Central memory CD4-positive, alpha-beta T cell (primary cell): ENCODE measurements at regions not wholly inside any gene's neighbourhood (a gene's known extent, or its start where the extent isn't known, plus 50 kb on each side); places are given as distances from the start of the nearest gene placed in this dataset.

Experiments used
- DNase-seq: peaks from one replicate; pipeline ENCODE4 v3.0.0; 2022

DNA sequence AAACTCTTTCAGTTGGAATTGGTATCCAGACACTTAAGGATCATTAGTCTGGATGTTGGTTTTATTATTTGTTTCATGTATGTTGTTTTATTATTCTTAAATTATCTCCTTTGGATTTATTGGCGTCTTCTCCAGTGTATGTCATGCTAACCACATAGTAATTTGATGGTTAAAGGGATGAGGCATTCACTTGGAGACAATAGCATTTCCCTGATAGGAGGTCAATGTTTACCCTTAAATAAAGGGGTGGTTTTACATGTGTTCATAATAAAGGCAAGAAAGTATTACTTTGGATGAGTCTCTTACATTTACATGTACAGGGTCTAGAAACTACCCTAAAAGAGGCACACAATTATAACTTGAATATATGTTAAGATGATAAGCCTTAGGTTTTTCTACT is 51.2 kb upstream of the RNF144B start:
- no peak for DNase-seq

DNA sequence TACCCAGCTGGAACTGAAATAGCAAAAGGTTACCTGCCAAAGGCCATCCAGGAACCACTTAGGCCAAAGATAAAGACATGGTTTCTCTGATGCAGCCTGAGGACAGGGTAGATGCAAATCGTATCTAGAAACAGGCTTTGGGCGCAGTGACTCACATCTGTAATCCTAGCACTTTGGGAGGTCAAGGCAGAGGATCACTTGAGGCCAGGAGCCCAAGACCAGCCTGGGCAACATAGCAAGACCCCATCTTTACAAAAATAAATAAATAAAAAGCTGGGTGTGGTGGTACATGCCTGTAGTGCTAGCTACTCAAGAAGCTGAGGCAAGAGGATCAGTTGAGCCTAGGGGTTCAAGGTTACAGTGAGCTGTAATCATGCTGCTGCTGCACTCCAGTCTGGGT is 52.9 kb upstream of the RNF144B start:
- DNase-seq, result no peak

DNA sequence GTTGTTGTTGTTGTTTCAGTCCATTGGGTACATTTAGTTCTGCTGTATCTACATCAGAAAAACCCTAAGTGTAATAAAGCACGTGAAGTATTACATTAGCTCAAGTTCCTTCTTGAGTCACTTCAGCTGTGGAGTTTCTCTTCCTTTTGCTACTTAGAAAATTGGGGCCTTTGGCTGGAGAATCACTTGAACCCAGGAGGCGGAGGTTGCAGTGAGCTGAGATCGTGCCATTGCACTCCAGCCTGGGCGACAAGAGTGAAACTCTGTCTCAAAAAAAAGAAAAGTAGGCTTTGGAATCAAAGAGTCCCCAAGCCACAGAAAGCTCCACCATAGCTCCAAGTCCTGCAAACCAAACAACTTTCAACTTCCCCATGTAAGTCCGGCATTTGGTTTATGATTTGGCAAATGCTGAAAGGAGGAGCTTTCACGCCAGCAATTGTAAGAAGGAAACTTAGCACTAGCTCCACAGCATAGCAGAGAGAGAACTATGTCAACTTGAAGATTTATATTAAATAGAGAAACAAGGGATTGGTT is 56.5 kb upstream of the RNF144B start:
- DNase-seq, result no peak

DNA sequence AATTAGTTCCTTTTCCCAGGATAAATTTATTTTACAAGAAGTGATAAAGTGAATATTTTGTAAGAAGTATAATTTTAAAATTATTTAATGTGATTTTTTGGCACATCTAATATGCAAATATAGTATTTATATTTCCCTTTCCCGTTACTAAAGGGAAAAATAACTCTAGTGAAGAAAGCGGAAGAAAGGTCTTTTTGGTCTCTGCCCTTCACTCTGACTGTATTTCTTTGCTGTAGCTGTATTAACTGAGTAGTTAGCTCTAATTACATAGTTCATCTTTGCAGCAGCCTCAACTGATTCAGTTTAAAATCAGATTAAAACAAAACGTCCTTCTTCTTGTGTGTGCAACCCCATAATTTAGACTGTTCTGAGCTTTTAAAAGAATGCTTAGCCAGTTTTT is 57.4 kb upstream of the RNF144B start:
- no peak for DNase-seq

DNA sequence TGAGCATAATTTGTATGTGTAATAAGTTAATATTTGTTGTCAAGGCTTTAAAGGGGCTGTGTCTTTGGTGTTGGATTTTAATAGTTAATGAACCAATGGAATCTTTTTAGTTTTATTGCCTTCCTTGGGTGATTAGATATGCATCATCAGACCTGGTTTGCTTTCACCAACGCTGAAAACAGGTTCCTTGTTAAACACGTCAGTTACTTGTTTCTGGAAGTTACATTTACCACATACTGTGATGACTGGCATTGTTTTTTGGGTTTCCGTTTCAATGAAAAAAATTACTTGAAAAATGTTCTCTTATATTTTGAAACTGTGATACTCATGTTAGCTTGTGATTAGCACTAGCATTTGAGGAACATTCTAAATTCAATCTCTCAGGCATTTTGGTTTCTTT is 58.6 kb upstream of the RNF144B start:
- no peak for DNase-seq

DNA sequence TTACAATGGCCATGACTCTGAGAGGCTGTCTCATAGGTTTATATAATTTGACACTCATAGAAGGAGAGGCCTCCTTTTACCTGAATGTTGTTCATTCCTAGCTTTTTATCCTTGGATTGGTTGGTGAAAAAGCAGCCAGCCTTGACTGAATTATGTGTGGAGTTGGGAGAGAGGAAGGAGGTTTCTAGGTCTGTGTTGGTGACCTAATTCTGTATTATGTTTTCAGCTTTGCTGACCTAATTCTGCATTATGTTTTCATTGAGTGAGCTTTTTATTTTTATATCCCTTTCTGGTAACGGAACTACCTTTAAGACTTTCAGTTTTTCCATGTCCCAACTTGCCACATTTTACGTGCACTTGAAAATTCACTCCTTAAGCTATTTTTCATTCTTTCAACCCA is 59.1 kb upstream of the RNF144B start:
- no peak for DNase-seq

DNA sequence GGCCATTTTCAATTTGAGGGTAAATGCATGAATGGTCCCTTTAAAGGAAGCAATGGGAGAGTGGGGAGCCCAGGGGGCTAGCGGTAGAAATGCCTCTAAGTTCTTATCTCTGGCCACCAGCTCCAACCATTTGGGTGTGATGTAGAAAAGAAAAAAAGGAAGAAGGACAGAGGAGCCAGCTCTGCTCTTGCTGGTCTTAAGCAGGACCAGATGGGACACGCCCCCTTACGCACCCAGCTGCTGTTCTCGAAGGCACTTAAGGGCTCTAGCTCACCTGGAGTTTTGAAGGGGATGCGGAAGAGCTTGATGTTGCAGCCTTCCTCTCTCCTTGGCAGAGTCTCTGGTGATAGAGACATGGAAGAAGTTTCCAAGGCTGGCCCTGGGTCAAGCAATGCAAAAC is 59.5 kb upstream of the RNF144B start:
- no peak for DNase-seq

DNA sequence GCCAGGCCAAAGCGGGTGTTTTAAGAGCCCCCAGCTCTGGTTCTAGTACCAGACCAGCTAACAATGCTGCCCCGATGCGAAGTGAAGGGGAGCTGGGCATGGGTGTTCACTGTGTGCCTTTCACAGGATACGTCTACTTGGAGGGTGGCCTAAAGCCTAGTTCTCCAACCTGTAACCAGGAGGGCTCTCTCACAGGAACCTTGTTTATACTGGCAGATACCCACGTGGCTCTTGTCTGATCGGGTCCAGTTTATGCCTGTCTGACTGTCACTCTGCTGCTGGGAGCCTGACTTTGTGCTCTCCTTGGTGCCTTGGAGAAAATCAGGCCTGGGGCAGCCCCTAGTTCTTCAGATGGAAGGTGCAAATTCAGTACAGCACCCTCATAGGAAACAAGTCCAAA is 60.2 kb upstream of the RNF144B start:
- DNase-seq, result no peak

DNA sequence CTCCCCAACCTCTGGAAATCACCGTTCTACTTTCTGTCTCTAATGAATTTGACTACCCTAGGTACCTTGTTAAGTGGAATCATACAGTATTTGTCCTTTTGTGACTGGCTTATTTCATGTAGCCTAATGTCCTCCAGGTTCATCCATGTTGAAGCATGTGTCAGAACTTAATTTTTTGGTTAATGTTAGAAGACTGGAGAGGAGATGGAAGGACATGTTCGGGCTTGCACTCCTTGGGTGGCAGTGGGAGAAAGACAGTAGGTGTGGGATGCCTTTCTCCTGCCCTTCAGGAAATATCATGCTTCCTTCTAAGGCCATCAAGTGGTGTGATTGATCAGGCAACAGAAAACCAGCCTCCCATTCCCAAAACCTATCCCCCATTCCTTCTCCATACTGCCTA is 61.1 kb upstream of the RNF144B start:
- no peak for DNase-seq

DNA sequence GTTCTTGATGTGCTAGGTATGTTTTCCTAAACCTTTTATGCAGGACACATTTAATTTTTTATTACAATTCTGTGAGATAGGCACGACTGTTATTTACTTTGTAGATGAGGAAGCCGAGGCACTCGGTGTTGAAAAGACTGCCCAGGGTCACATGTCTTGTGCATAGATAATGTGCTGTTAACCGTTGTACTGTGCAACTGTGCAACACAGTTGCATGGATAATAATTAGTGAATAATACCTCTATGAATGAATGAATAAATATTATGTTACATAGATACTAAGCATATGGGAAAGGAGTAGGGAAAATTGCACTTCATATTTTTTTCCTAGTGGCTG is 60.3 kb upstream of the DEK start:
- DNase-seq, result no peak

DNA sequence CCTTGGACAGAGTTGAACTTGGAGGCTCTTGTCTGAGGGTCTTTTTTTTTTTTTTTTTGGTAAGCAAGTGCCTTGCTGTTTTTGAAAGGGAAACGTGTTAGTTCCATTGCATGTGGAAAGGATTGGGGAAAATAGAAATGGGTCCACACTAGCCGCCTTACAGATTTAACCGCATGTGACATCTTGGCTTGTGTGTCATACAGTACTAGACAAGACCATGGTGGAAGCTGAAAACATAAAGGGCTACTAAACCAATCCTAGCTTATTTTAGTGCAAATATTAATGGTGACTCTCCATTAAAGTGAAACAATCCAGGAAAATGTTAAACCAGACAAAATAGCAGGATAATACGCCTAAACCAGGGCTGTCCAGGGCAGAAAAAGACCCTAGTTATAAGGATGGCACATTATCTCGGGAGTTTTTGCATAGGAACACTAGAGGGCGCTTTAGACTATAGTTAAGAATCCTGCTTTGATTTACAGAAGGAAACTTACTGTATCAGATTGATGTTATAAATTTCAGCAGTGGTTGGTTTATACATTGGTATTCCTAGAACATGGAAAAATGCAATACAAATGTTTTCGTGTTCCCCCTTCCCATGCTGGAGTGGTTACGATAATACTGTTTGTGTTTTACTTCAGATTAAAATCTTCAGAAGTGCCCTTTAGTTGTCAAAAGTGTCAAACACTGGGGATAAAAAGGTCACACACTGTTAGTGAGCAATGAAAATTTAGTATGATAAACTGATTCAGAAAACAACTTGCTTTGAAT is 59.8 kb upstream of the DEK start:
- peak; percentile 28 for DNase-seq

DNA sequence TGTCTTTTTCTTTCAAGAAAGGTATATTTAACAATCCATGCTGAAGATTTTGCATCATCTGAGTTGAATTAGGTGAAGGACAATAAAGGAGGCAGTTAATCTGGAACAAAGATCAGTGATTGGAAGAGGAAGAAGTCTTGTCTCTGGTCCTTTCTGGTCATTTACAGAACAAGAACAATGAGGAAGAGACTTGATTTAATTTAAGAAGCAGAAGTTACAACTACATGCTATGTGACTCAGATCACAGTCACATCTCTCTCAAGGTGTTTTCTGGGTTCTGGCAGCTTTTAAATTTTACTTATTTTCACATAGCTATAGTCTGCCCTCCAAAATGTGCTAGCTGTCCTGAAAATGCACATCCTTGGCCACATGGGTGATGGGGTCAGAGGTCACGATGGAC is 53.5 kb upstream of the DEK start:
- no peak for DNase-seq

DNA sequence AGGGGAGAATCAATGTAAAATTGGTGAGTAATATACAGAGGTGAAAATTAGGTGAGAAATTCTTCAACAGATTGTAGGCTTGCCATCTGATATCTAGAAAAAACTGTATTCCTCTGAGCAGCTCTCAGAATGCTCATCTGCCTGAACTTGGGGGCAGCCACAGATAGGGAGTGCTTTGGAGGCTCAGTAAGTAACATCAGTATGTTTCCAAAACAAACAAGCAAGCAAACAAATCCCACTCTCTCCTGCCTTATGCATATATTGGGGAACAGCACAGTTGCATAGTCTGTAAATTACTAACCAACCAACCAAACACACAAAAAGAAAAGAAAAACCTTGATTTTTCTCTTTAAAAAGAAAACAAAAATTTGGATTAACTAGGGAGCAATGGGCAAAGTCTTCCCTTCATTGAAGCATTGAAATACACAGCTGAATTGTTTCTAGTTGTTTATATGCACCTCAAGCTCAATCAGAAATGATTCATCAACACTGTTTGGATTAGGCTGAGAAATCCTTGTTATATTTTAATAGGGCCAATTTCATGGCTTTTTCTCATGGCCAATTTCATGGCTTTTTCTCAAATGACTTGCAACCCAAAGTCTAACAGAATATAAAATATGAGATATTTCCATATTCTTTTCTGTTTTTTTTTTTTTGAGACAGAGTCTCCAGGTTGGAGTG is 50.1 kb upstream of the DEK start:
- no peak for DNase-seq
